ELR (cell line): ENCODE measurements at regions not wholly inside any gene's neighbourhood (a gene's known extent, or its start where the extent isn't known, plus 50 kb on each side); places are given as distances from the start of the nearest gene placed in this dataset.
"Not testable (repeated sequence)": the region's sequence is repeated elsewhere in the genome, so short reads cannot be mapped to it uniquely, and the experiment has no call there.

Experiments used
- DNase-seq: peaks from one replicate; pipeline ENCODE4 v3.0.0-alpha.2; 2015; ENCODE audit warnings: low read depth

DNA sequence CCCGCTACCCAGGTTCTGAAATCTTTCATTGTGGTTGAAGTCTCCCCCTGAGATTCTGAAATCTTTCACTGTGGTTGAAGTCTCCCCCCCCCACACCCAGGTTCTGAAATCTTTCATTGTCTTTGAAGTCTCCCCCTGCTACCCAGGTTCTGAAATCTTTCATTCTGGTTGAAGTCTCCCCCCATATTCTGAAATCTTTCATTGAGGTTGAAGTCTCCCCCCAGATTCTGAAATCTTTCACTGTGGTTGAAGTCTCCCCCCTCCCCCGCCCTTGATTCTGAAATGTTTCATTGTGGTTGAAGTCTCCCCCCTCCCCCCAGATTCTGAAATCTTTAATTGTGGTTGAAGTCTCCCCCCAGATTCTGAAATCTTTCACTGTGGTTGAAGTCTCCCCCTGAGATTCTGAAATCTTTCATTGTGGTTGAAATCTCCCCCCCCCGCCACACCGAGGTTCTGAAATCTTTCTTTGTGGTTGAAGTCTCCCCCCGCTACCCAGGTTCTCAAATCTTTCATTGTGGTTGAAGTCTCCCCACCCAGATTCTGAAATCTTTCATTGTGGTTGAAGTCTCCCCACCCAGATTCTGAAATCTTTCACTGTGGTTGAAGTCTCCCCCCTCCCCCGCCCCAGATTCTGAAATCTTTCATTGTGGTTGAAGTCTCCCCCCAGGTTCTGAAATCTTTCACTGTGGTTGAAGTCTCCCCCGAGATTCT is 915.2 kb downstream of the BRD1 start:
- DNase-seq = not testable (repeated sequence)

DNA sequence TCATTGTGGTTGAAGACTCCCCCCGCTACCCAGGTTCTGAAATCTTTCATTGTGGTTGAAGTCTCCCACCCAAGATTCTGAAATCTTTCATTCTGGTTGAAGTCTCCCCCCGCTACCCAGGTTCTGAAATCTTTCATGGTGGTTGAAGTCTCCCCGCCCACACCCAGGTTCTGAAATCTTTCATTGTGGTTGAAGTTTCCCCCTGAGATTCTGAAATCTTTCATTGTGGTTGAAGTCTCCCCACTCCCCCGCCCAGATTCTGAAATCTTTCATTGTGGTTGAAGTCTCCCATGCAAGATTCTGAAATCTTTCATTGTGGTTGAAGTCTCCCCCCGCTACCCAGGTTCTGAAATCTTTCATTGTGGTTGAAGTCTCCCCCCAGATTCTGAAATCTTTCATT is 916.0 kb downstream of the BRD1 start:
- DNase-seq = not testable (repeated sequence)

DNA sequence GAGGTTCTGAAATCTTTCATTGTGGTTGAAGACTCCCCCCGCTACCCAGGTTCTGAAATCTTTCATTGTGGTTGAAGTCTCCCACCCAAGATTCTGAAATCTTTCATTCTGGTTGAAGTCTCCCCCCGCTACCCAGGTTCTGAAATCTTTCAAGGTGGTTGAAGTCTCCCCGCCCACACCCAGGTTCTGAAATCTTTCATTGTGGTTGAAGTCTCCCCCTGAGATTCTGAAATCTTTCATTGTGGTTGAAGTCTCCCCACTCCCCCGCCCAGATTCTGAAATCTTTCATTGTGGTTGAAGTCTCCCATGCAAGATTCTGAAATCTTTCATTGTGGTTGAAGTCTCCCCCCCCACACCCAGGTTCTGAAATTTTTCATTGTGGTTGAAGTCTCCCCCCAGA is 916.6 kb downstream of the BRD1 start:
- not testable (repeated sequence) for DNase-seq

DNA sequence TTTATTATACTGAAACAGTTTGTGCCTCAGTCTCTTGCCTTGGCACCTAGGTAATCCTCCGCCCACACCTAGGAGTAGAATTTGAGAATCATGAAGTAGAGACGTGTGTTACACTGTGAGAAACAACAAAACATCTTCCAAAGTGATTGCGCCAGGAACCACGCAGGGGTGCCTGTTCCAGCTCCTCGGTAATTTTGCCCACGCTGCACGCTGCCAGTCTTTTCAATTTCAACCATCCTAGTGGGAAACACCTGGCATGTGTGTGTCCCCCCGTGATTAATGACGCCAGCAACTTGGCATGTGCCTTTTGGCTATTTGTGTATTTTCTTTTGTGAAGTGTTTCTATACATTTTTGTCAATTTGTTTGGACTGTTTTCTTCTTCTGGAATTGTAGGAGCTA is 919.1 kb downstream of the BRD1 start:
- no peak for DNase-seq

DNA sequence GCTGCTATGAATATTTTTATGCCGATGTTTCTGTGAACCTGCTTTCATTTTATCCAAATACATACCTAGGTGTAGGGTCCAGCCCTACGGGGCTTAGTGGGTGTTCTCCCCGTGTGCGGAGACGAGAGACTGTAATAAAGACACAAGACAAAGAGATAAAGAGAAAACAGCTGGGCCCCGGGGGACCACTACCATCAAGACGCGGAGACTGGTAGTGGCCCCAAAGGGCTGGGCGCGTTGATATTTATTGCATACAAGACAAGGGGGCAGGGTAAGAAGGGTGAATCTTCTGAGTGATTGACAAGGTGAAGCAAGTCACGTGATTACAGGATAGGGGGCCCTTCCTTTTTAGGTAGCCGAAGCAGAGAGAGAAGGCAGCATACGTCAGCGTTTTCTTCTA is 920.1 kb downstream of the BRD1 start:
- DNase-seq = no peak

- DNase-seq = no peak
These were observed 921.3 kb downstream of the BRD1 start for GRCh38 chr22:48906216-48906835.

GRCh38 chr22:48905206-48905975 is 922.3 kb downstream of the BRD1 start:
- DNase-seq = no peak

GRCh38 chr22:48902983-48903650 is 924.6 kb downstream of the BRD1 start:
- no peak for DNase-seq

DNA sequence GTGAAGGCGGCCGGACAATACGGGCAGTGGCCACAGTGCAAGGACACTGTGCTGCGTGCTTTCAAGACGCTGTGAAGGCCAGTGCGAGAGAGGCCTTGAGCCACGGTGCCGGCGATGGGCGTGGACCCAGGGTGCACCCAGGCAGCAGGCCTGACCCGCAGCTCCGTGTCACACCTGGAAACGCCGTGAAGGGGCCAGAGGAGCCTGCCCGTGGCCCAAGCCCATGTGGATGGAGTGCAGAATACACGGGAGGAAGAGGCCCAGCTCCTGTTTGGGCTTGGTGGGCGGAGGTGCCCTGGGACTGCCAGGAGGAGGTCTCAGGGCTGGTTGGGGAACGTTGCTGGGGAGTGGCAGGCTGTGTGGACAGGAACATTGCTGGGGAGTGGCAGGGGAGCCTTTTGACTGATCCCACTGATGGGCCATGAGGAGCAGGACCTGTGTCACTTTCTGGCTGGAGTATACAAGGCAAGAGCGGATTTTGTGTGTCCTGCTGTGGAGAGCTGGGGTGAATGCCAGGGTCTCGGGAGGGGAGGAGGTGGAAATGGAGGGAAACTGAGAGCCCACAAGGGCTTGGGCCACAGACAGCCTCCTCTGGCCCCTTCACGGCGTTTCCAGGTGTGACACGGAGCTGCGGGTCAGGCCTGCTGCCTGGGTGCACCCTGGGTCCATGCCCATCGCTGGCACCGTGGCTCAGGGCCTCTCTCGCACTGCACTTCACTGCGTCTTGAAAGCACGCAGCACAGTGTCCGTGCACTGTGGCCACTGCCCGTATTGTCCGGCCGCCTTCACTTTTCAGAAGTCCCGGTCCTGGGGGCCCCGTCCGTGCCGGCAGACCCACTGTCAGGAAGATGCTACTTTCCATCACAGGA is 925.4 kb downstream of the BRD1 start:
- no peak for DNase-seq

DNA sequence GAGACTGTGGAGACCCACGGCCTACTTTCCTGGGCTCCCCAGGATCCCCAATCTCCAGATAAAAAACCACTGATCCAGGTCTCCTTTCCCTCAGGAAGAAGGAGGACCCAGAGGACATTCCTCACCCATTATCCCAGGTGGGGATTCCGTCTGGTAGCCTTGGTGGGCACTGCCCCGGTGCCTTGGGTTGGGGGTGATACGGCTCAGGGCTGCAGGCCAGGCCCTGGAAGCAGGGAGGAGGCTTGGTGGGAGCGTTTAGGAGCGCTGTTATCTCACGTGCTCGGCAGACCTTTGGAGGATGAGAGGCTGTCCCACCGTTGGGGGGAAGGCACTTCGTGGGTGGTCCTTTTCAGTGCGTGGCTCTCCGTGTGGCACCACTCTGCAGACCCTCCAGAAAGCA is 926.3 kb downstream of the BRD1 start:
- no peak for DNase-seq

DNA sequence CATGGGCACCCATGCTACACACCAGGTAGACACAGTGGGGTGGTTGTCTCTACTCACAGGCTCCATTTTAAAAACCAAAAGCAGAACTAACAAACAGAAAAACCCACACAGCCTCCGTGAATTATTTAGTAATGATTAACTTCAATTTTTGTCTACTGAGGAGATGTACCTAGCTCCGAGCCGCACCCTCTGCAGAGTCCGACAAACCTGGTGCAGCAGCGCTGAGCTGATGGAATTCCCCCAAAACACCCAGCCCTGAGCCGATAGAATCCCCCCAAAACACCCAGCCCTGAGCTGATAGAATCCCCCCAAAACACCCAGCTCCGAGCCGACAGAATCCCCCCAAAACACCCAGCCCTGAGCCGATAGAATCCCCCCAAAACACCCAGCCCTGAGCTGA is 927.0 kb downstream of the BRD1 start:
- no peak for DNase-seq

- DNase-seq = no peak
These were observed 927.4 kb downstream of the BRD1 start for GRCh38 chr22:48900327-48900597.

DNA sequence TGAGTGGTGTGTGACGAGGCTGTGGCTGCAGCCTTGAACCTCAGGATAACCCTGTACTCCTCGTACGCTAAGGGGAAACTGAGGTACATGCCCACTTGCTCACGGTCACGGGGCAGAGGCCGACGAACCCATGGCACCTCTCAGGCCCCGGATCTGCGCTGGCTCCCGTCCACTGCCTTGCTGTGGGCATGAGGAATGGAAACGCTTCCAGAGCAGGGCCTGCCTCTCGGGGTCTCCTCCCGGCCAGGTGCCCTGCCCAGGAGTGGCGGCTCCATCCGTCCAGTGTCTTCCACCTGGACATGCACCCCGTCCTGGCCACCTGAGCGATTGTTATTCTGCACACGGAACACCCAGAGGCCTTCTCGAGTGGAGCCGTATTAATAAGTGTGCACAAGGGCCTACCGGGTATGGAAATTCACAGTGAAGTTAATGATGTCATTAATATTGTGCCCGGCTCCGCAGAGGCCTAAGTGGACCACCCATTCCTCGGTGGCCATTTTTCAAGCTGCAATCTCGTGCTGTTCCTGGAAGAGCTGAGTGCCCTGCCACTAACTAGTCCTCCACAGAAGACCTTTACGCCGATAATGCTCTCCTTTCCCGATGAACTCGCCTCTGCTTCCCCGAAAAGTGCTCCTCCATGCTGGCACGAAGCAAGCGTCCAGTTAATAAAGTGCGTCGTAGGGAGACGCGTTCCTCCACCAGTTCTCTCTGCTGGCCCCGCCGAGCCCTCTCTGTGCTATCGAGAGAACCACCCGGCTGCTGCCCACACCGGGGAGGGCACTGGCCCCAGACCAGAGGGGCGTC is 927.9 kb downstream of the BRD1 start:
- no peak for DNase-seq

GRCh38 chr22:48898524-48899250 is 929.0 kb downstream of the BRD1 start:
- DNase-seq = no peak

GRCh38 chr22:48897645-48898370 is 929.9 kb downstream of the BRD1 start:
- DNase-seq = no peak

DNA sequence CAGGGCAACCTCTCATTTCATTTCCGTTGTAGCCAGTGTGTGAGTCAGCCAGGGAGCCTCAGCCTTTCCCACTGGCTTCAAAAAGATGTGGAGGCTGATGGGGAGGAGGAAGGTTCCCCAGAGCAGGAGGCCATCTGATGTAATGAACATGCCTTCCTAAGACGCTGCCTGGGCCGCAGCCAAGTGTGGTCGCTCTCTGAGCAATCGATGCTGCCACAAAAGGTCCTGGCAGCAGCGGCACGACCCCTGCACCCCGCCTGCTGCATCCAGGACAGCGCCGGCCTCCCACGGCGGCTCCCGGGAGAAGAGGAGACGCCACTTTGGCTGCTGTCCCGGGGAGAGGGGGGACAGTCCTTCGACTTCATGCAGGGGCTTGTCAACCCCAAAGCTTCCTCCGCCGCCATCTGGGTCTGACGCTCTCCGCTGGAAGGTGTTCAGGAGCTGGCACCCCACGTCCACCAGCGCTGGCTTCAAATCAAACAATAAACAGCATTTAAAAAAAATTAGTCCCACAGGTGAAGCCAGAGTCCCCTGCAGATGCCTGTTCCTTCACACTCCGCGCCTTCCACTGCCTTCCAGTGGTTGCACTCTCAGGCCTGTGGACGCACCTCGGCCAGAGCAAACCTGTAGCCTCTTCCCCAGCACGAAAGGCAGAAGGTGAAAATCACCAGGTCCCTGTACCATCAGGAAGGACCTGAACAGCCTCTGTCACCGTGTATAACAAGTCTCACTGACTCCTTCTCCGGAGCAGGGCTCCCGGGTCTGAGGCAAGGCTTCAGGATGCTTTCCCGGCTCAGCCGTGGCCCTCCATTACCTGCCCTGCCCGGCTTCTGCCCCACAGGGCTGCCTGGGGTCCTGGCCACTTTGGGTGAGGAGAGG is 930.7 kb downstream of the BRD1 start:
- DNase-seq = no peak

GRCh38 chr22:48895831-48896765 is 931.6 kb downstream of the BRD1 start:
- no peak for DNase-seq

- DNase-seq = no peak
These were observed 932.3 kb downstream of the BRD1 start for GRCh38 chr22:48895336-48895735.
